Mesendoderm (in vitro differentiated cells): ENCODE measurements at regions not wholly inside any gene's neighbourhood (a gene's known extent, or its start where the extent isn't known, plus 50 kb on each side); places are given as distances from the start of the nearest gene placed in this dataset.
A peak's percentile ranks its signal among the peaks of the same experiment; 100 is the strongest.

ENCODE experiments used
- DNase-seq: peaks from one replicate; pipeline ENCODE4 v3.0.0; 2013
- H2AK5ac ChIP-seq: 2 replicates; pipeline ENCODE4 v1.6.1; 2013; ENCODE audit warnings: low read length, inconsistent platforms
- H2BK120ac ChIP-seq: 2 replicates; pipeline ENCODE4 v1.6.1; 2013; ENCODE audit warnings: low read depth, mild to moderate bottlenecking, low read length, moderate library complexity, mixed read lengths
- H2BK15ac ChIP-seq: replicated peaks from 2 replicates; pipeline ENCODE4 v1.6.1; 2013; ENCODE audit warnings: low read depth, mild to moderate bottlenecking, moderate library complexity
- H2BK5ac ChIP-seq: 2 replicates; pipeline ENCODE4 v1.6.1; 2013; ENCODE audit warnings: low read length, inconsistent platforms
- H3K18ac ChIP-seq: 2 replicates; pipeline ENCODE4 v1.6.1; 2013; ENCODE audit warnings: mild to moderate bottlenecking, low read length, mixed read lengths
- H3K23ac ChIP-seq: one replicate; pipeline ENCODE4 v1.6.1; 2013; ENCODE audit warnings: low read length
- H3K27ac ChIP-seq: 2 replicates; pipeline ENCODE4 v1.5.1; 2013; ENCODE audit warnings: low read depth, mild to moderate bottlenecking, inconsistent platforms, low read length, moderate library complexity
- H3K27me3 ChIP-seq: 2 replicates; pipeline ENCODE4 v1.6.1; 2013; ENCODE audit warnings: low read length, control low read depth, mild to moderate bottlenecking, inconsistent platforms; ENCODE audit not compliant: insufficient read depth, poor library complexity
- H3K36me3 ChIP-seq: 2 replicates; pipeline ENCODE4 v1.6.1; 2013; ENCODE audit warnings: low read length, inconsistent platforms; ENCODE audit not compliant: control insufficient read depth, insufficient read depth
- H3K4ac ChIP-seq: one replicate; pipeline ENCODE4 v1.6.1; 2013; ENCODE audit warnings: low read depth, mild to moderate bottlenecking, low read length, moderate library complexity
- H3K4me1 ChIP-seq: 2 replicates; pipeline ENCODE4 v1.6.1; 2013; ENCODE audit warnings: low read depth, low read length, inconsistent platforms; ENCODE audit not compliant: control insufficient read depth
- H3K4me2 ChIP-seq: 2 replicates; pipeline ENCODE4 v1.6.1; 2013; ENCODE audit warnings: low read length
- H3K4me3 ChIP-seq: 2 replicates; pipeline ENCODE4 v1.5.1; 2013; ENCODE audit warnings: mild to moderate bottlenecking, low read length
- H3K56ac ChIP-seq: one replicate; pipeline ENCODE4 v1.6.1; 2013; ENCODE audit warnings: low read length
- H3K79me1 ChIP-seq: 2 replicates; pipeline ENCODE4 v1.6.1; 2013; ENCODE audit warnings: low read length, inconsistent platforms
- H3K79me2 ChIP-seq: 2 replicates; pipeline ENCODE4 v1.6.1; 2013; ENCODE audit warnings: mild to moderate bottlenecking, low read length; ENCODE audit not compliant: control insufficient read depth, insufficient read depth
- H3K9ac ChIP-seq: 2 replicates; pipeline ENCODE4 v1.6.1; 2013; ENCODE audit warnings: low read length, inconsistent platforms
- H4K5ac ChIP-seq: one replicate; pipeline ENCODE4 v1.6.1; 2013; ENCODE audit warnings: low read length
- H4K8ac ChIP-seq: one replicate; pipeline ENCODE4 v1.6.1; 2013; ENCODE audit warnings: low read depth, mild to moderate bottlenecking, control low read depth, low read length, moderate library complexity
- WGBS: extraction: QIAGEN DNeasy Blood & Tissue Kit; methylation state at CpG from one replicate; pipeline ENCODE4 v1.1.7; 2013; ENCODE audit warnings: low lambda C conversion rate, missing lambda C conversion rate; ENCODE audit not compliant: insufficient coverage; ENCODE audit errors: extremely low coverage; 5-methylcytosine and 5-hydroxymethylcytosine counted together

- no peak overlapping the region for H3K4ac ChIP-seq
- no CpG with 5 or more reads among the region's 6 CpGs for WGBS
- no peak overlapping the region for H3K18ac ChIP-seq
- H2BK5ac ChIP-seq, result no peak overlapping the region
- no peak overlapping the region for H4K8ac ChIP-seq
- no peak overlapping the region for H2BK15ac ChIP-seq
- no peak overlapping the region for H3K27ac ChIP-seq
- H3K56ac ChIP-seq, result no peak overlapping the region
- H2BK120ac ChIP-seq, result no peak overlapping the region
- no peak overlapping the region for H3K4me2 ChIP-seq
- peak; percentile 63 for DNase-seq
- no peak overlapping the region for H2AK5ac ChIP-seq
- no peak overlapping the region for H3K4me3 ChIP-seq
- no peaks in the 10 kb centered on the region for H3K27me3 ChIP-seq
- no peaks in the 10 kb centered on the region for H3K4me1 ChIP-seq
- no peaks in the 10 kb centered on the region for H3K36me3 ChIP-seq
- H3K23ac ChIP-seq, result no peak overlapping the region
- H4K5ac ChIP-seq, result no peak overlapping the region
- no peaks in the 10 kb centered on the region for H3K79me2 ChIP-seq
- no peak overlapping the region for H3K9ac ChIP-seq
- H3K79me1 ChIP-seq, result no peaks in the 10 kb centered on the region
Observed at GRCh38 chr9:93820667-93821306, 134.4 kb downstream of the BARX1 start.

DNA sequence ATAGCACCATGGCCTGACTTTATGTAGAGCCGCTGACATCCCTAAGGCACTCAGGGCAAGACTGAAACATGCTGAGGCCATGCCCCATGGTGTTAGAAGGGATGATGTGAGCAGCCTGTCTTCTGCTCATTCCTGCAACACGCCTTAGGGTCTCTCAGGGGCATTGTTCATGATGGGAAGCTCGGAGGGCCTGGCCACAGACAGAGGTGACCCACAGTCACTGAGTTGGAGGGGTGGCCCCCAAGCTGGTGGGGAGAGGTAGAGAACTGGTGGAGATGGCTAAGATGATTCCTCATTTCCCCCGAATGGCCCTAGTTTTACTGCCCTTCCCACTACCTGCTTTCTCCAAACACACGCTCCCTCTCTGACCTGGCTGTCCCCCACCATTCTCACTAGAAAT lies 135.2 kb downstream of the BARX1 start:
- H3K4me2 ChIP-seq, result no peak overlapping the region
- no peaks in the 10 kb centered on the region for H3K4me1 ChIP-seq
- no peaks in the 10 kb centered on the region for H3K27me3 ChIP-seq
- no peak overlapping the region for H3K4me3 ChIP-seq
- H2BK15ac ChIP-seq, result no peak overlapping the region
- no peak overlapping the region for H2AK5ac ChIP-seq
- H3K4ac ChIP-seq, result no peak overlapping the region
- no peaks in the 10 kb centered on the region for H3K79me2 ChIP-seq
- no peaks in the 10 kb centered on the region for H3K79me1 ChIP-seq
- WGBS, result no CpG with 5 or more reads among the region's 5 CpGs
- no peak overlapping the region for H4K5ac ChIP-seq
- H3K36me3 ChIP-seq, result no peaks in the 10 kb centered on the region
- H3K18ac ChIP-seq, result no peak overlapping the region
- no peak overlapping the region for H2BK5ac ChIP-seq
- no peak overlapping the region for H2BK120ac ChIP-seq
- DNase-seq, result no peak
- no peak overlapping the region for H3K56ac ChIP-seq
- no peak overlapping the region for H3K23ac ChIP-seq
- no peak overlapping the region for H4K8ac ChIP-seq
- no peak overlapping the region for H3K9ac ChIP-seq
- H3K27ac ChIP-seq, result no peak overlapping the region

DNA sequence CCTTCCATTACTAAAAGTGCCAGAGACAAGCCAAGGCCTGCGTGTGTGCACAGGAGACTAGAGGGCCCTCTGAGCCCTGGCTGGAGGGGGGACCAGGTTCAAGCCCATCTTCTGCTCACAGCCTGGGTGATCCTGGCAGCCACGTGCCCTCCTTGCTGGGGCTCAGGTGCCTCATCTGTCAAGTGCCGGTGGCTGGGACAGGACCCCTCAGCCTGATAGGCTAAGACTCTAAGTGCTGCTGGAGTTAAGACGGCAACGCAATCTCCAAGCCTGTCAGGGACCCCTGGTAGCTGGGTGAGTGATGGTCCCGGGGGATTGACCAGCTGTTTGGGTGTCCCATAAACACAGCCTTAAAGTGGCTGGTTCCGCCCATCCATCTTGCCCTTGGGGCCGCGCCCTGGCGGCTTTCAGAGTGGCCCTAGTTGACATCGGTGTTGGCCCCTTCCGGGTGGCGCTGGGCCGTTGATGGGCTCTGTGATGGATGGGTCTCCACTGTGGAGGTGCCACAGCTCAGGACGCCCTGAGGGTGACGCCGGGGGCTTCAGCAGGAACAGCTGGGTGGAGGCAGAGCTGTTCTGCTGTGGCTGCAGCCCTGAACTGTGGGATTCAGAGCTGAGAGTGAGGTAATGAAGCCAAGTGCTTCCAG lies 136.2 kb downstream of the BARX1 start:
- Histone ChIP-seq H3K9ac (no peak overlapping the region), H4K5ac (no peak overlapping the region), H3K27ac (no peak overlapping the region), H3K79me2 (no peaks in the 10 kb centered on the region), H2AK5ac (no peak overlapping the region), H3K4me1 (no peaks in the 10 kb centered on the region), H3K18ac (no peak overlapping the region), H3K79me1 (no peaks in the 10 kb centered on the region), H2BK5ac (no peak overlapping the region), H3K4me2 (no peak overlapping the region), H4K8ac (no peak overlapping the region), H2BK120ac (no peak overlapping the region), H3K4me3 (no peak overlapping the region), H3K23ac (no peak overlapping the region), H3K4ac (no peak overlapping the region), H3K27me3 (no peaks in the 10 kb centered on the region), H2BK15ac (no peak overlapping the region), H3K56ac (no peak overlapping the region), H3K36me3 (no peaks in the 10 kb centered on the region)
- no CpG with 5 or more reads among the region's 17 CpGs for WGBS
- DNase-seq, result no peak

DNA sequence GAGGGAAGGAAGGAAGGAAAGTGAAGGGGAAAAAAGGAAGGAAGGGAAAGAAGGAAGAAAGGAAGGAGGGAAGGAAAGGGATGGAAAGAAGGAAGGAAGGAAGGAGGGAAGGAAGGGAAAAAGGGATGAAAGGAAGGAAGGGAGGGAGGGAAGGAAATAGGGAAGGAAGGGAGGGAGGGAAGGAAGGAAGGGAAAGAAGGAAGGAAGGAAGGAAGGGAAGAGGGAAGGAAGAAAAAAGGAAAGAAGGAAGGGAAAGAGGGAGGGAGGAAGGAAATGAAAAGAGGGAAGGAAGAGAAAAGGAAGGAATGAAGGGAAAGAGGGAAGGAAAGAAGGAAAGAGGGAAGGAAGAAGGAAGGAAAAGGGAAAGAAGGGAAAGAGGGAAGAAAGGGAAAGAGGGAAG lies 136.9 kb downstream of the BARX1 start:
- no peak overlapping the region for H3K56ac ChIP-seq
- no peaks in the 10 kb centered on the region for H3K4me1 ChIP-seq
- no peaks in the 10 kb centered on the region for H3K36me3 ChIP-seq
- H4K5ac ChIP-seq, result no peak overlapping the region
- H4K8ac ChIP-seq, result no peak overlapping the region
- H2AK5ac ChIP-seq, result no peak overlapping the region
- no peaks in the 10 kb centered on the region for H3K27me3 ChIP-seq
- H2BK120ac ChIP-seq, result no peak overlapping the region
- no peak overlapping the region for H2BK15ac ChIP-seq
- no peak for DNase-seq
- H2BK5ac ChIP-seq, result no peak overlapping the region
- H3K4me2 ChIP-seq, result no peak overlapping the region
- no peak overlapping the region for H3K18ac ChIP-seq
- H3K79me2 ChIP-seq, result no peaks in the 10 kb centered on the region
- no peak overlapping the region for H3K23ac ChIP-seq
- no peaks in the 10 kb centered on the region for H3K79me1 ChIP-seq
- H3K4ac ChIP-seq, result no peak overlapping the region
- no peak overlapping the region for H3K27ac ChIP-seq
- H3K4me3 ChIP-seq, result no peak overlapping the region
- H3K9ac ChIP-seq, result no peak overlapping the region

- H3K9ac ChIP-seq, result no peak overlapping the region
- no peak overlapping the region for H3K4me2 ChIP-seq
- H2BK120ac ChIP-seq, result no peak overlapping the region
- H4K8ac ChIP-seq, result no peak overlapping the region
- no peaks in the 10 kb centered on the region for H3K79me1 ChIP-seq
- H3K4ac ChIP-seq, result no peak overlapping the region
- no CpG with 5 or more reads among the region's 5 CpGs for WGBS
- no peak overlapping the region for H2AK5ac ChIP-seq
- H3K56ac ChIP-seq, result no peak overlapping the region
- no peak overlapping the region for H2BK5ac ChIP-seq
- no peaks in the 10 kb centered on the region for H3K36me3 ChIP-seq
- no peak overlapping the region for H3K27ac ChIP-seq
- H3K23ac ChIP-seq, result no peak overlapping the region
- no peak overlapping the region for H4K5ac ChIP-seq
- H3K4me1 ChIP-seq, result no peaks in the 10 kb centered on the region
- H3K79me2 ChIP-seq, result no peaks in the 10 kb centered on the region
- DNase-seq, result no peak
- H3K18ac ChIP-seq, result no peak overlapping the region
- H2BK15ac ChIP-seq, result no peak overlapping the region
- no peak overlapping the region for H3K4me3 ChIP-seq
- H3K27me3 ChIP-seq, result no peaks in the 10 kb centered on the region
Observed at GRCh38 chr9:93815677-93816076, 139.5 kb downstream of the BARX1 start.

GRCh38 chr9:93815135-93815534 lies 140.0 kb downstream of the BARX1 start:
- H2AK5ac ChIP-seq, result no peak overlapping the region
- H3K4me2 ChIP-seq, result no peak overlapping the region

More at GRCh38 chr9:93815135-93815534, 140.0 kb downstream of the BARX1 start:
- no peak for DNase-seq
- Histone ChIP-seq H3K18ac (no peak overlapping the region), H3K4me1 (no peaks in the 10 kb centered on the region), H3K56ac (no peak overlapping the region), H2BK15ac (no peak overlapping the region), H3K4ac (no peak overlapping the region), H3K36me3 (no peaks in the 10 kb centered on the region), H3K4me3 (no peak overlapping the region), H3K79me1 (no peaks in the 10 kb centered on the region), H4K5ac (no peak overlapping the region), H2BK120ac (no peak overlapping the region), H2BK5ac (no peak overlapping the region), H4K8ac (no peak overlapping the region), H3K27me3 (no peaks in the 10 kb centered on the region), H3K23ac (no peak overlapping the region), H3K9ac (no peak overlapping the region), H3K79me2 (no peaks in the 10 kb centered on the region), H3K27ac (no peak overlapping the region)
- WGBS, result no CpG with 5 or more reads among the region's 4 CpGs
